ENCODE measurements at regions not wholly inside any gene's neighbourhood (a gene's known extent, or its start where the extent isn't known, plus 50 kb on each side); places are given as distances from the start of the nearest gene placed in this dataset.

DNA sequence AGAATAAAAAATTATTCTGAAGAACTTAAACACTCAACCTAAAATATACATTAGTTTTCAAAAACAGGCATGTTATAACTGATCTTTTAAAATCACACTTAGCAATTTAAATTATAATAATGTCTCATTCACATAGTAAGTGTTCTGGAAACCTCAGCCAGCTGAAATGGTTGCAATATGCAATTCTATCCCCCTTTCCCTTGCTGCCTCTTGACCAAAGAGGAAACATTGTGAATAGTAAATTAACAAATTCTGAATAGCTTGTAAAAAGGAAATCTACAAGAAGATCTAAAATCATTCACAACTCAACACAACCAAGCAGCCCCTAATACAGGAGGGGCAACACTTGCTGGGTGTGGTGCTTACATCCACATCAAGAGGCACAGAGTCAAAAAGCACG, 431.9 kb downstream of the BCAT1 start:
- H2BK5ac ChIP-seq (ENCODE audit: low read depth, low read length, poor library complexity), result no peak overlapping the region
- H3K79me1 ChIP-seq (ENCODE audit: low read length), result no peaks in the 10 kb centered on the region
- no peak overlapping the region for H2BK120ac ChIP-seq (ENCODE audit: insufficient read depth, low read length, poor library complexity)
- H4K91ac ChIP-seq (ENCODE audit: low read depth, low read length), result no peak overlapping the region
- DNase-seq, result no peak
- no peak overlapping the region for H3K9ac ChIP-seq (ENCODE audit: low read length)
- H3K27ac ChIP-seq (ENCODE audit: low read depth, low read length), result no peak overlapping the region
- no peak overlapping the region for H4K8ac ChIP-seq (ENCODE audit: low read depth, low read length)
- H3K23ac ChIP-seq (ENCODE audit: low read length), result no peak overlapping the region
- H3K4ac ChIP-seq (ENCODE audit: low read depth, low read length), result no peak overlapping the region
- H3K9me3 ChIP-seq (ENCODE audit: insufficient read depth, low read depth, low read length), result no peaks in the 10 kb centered on the region
- no peak overlapping the region for H4K12ac ChIP-seq (ENCODE audit: low read depth, low read length)
- H2AFZ ChIP-seq (ENCODE audit: insufficient read depth, low read length, poor library complexity), result no peak overlapping the region
- H3K4me1 ChIP-seq (ENCODE audit: control insufficient read depth in 1 of 2, insufficient read depth in 2 of 2, low read length in 2 of 2), result no peaks in the 10 kb centered on the region
- H3K18ac ChIP-seq (ENCODE audit: low read length), result no peak overlapping the region
- no peaks in the 10 kb centered on the region for H3K79me2 ChIP-seq (ENCODE audit: control insufficient read depth, insufficient read depth, low read length, poor library complexity)
- H2BK12ac ChIP-seq (ENCODE audit: low read length), result no peak overlapping the region
- no peak overlapping the region for H2AK5ac ChIP-seq (ENCODE audit: low read length)
- no peak overlapping the region for H3K4me2 ChIP-seq (ENCODE audit: low read length)
- no peak overlapping the region for H3K14ac ChIP-seq (ENCODE audit: low read length)
- no peaks in the 10 kb centered on the region for H3K36me3 ChIP-seq (ENCODE audit: control insufficient read depth in 1 of 2, insufficient read depth in 2 of 2, low read length in 2 of 2)
- H3K4me3 ChIP-seq (ENCODE audit: low read depth, low read length), result no peak overlapping the region
- no peaks in the 10 kb centered on the region for H3K27me3 ChIP-seq (ENCODE audit: insufficient read depth, low read length)
- no CpG with 5 or more reads among the region's 1 CpG for WGBS (ENCODE audit: extremely low coverage, insufficient coverage, insufficient read length)

DNA sequence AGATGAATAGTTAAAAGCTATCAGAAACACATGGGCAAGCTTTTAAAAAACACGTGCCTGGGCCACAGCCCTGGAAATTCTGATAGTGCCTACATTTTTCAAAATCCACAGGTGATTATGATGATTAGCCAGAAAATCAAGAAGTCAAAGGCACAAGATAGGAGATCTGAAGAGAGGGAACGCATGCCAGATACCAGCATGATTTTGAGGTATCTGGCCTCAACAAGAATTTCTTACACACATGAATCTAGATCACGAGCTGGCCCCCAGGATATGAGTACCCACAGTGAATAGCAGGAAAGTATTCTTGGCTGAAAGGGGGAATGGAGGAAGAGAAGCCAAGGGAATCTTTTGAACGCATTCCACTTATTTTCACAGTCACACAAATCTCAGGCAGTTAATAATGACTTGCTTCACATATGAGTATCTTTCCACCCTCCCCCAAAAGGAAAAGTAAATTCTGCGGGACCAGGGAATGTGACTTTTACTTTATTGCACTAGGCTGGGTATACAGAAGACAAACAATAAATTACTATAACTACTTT, 438.2 kb downstream of the BCAT1 start:
- Histone ChIP-seq H3K9ac (ENCODE audit: low read length) (no peak overlapping the region), H3K4me2 (ENCODE audit: low read length) (no peak overlapping the region), H2AFZ (ENCODE audit: insufficient read depth, low read length, poor library complexity) (no peak overlapping the region), H4K8ac (ENCODE audit: low read depth, low read length) (no peak overlapping the region), H3K4me3 (ENCODE audit: low read depth, low read length) (no peak overlapping the region), H2BK12ac (ENCODE audit: low read length) (no peak overlapping the region), H3K27ac (ENCODE audit: low read depth, low read length) (no peak overlapping the region), H3K27me3 (ENCODE audit: insufficient read depth, low read length) (no peaks in the 10 kb centered on the region), H2BK5ac (ENCODE audit: low read depth, low read length, poor library complexity) (no peak overlapping the region), H3K79me2 (ENCODE audit: control insufficient read depth, insufficient read depth, low read length, poor library complexity) (no peaks in the 10 kb centered on the region), H2BK120ac (ENCODE audit: insufficient read depth, low read length, poor library complexity) (no peak overlapping the region), H3K14ac (ENCODE audit: low read length) (no peak overlapping the region), H3K4me1 (ENCODE audit: control insufficient read depth in 1 of 2, insufficient read depth in 2 of 2, low read length in 2 of 2) (no peaks in the 10 kb centered on the region), H2AK5ac (ENCODE audit: low read length) (no peak overlapping the region), H4K12ac (ENCODE audit: low read depth, low read length) (no peak overlapping the region), H3K36me3 (ENCODE audit: control insufficient read depth in 1 of 2, insufficient read depth in 2 of 2, low read length in 2 of 2) (no peaks in the 10 kb centered on the region), H3K9me3 (ENCODE audit: insufficient read depth, low read depth, low read length) (no peaks in the 10 kb centered on the region), H3K79me1 (ENCODE audit: low read length) (no peaks in the 10 kb centered on the region), H4K91ac (ENCODE audit: low read depth, low read length) (no peak overlapping the region), H3K18ac (ENCODE audit: low read length) (no peak overlapping the region), H3K4ac (ENCODE audit: low read depth, low read length) (no peak overlapping the region), H3K23ac (ENCODE audit: low read length) (no peak overlapping the region)
- whole genome bisulfite sequencing (ENCODE audit: extremely low coverage, insufficient coverage, insufficient read length), result no CpG with 5 or more reads among the region's 5 CpGs
- DNase-seq, result peak; percentile 86 to 96

DNA sequence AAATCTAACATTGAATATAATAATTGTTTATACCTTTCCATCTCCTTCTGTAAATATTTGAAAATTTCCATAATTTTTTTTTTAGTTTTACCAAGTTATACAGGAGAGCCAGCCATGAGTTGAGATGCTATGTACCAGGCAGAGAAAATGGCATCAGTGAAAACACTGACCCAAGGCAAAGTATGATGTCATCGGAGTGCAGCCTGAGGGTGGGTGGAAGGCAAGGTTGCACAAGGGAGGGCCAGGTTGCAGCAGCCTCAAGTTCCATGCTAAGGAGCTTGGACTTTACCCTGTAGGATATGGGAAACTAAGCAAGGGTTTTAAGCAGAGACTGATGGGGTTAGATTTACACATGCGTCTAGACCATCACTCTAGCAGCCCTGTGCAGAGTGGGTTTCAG, 441.1 kb downstream of the BCAT1 start:
- Histone ChIP-seq H2AFZ (ENCODE audit: insufficient read depth, low read length, poor library complexity) (no peak overlapping the region), H3K36me3 (ENCODE audit: control insufficient read depth in 1 of 2, insufficient read depth in 2 of 2, low read length in 2 of 2) (no peaks in the 10 kb centered on the region), H3K18ac (ENCODE audit: low read length) (no peak overlapping the region), H2BK5ac (ENCODE audit: low read depth, low read length, poor library complexity) (no peak overlapping the region), H3K14ac (ENCODE audit: low read length) (no peak overlapping the region), H3K9ac (ENCODE audit: low read length) (no peak overlapping the region), H3K27ac (ENCODE audit: low read depth, low read length) (no peak overlapping the region), H3K4me2 (ENCODE audit: low read length) (no peak overlapping the region), H2BK12ac (ENCODE audit: low read length) (no peak overlapping the region), H4K12ac (ENCODE audit: low read depth, low read length) (no peak overlapping the region), H3K23ac (ENCODE audit: low read length) (no peak overlapping the region), H3K4me1 (ENCODE audit: control insufficient read depth in 1 of 2, insufficient read depth in 2 of 2, low read length in 2 of 2) (no peaks in the 10 kb centered on the region), H2AK5ac (ENCODE audit: low read length) (no peak overlapping the region), H3K9me3 (ENCODE audit: insufficient read depth, low read depth, low read length) (no peaks in the 10 kb centered on the region), H3K79me1 (ENCODE audit: low read length) (no peaks in the 10 kb centered on the region), H3K4ac (ENCODE audit: low read depth, low read length) (no peak overlapping the region), H4K8ac (ENCODE audit: low read depth, low read length) (no peak overlapping the region), H2BK120ac (ENCODE audit: insufficient read depth, low read length, poor library complexity) (no peak overlapping the region), H3K4me3 (ENCODE audit: low read depth, low read length) (no peak overlapping the region), H4K91ac (ENCODE audit: low read depth, low read length) (no peak overlapping the region), H3K79me2 (ENCODE audit: control insufficient read depth, insufficient read depth, low read length, poor library complexity) (no peaks in the 10 kb centered on the region), H3K27me3 (ENCODE audit: insufficient read depth, low read length) (no peaks in the 10 kb centered on the region)
- WGBS (ENCODE audit: extremely low coverage, insufficient coverage, insufficient read length), result no CpG with 5 or more reads among the region's 2 CpGs
- DNase-seq, result peak; percentile 65 to 87

DNA sequence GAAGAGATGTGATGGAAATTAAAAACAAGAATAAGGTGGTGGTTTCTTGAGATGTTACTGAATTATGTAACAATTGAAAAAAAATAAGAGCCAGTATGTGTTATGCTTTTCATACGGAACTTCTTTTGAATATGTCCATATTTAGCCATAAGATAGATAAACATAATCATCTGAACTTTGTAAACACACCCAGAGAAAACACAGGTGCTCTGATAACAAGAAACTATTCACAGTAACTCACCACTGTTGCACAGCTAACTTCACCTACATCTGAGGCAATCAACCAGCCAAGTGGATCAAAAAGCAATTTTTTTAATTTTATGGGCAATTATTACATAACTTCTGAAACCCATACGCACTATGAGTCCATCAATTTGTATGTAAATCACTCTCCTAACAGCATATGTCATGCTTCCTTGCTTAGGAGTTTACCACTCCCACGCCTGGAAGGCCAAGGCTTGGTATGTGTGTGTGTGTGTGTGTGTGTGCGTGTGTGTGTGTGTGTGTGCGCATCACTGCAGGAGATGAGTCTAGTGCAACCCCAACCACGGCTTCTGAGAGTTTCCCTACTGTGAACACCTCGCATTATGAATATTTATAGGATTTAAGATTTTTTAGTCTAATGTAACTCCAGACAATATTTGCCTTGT, 443.4 kb downstream of the BCAT1 start:
- no peak overlapping the region for H3K4ac ChIP-seq (ENCODE audit: low read depth, low read length)
- DNase-seq, result no peak

More for the DNA sequence above, 443.4 kb downstream of the BCAT1 start:
- Histone ChIP-seq H3K27me3 (ENCODE audit: insufficient read depth, low read length) (no peaks in the 10 kb centered on the region), H4K8ac (ENCODE audit: low read depth, low read length) (no peak overlapping the region), H3K4me1 (ENCODE audit: control insufficient read depth in 1 of 2, insufficient read depth in 2 of 2, low read length in 2 of 2) (no peaks in the 10 kb centered on the region), H3K79me1 (ENCODE audit: low read length) (no peaks in the 10 kb centered on the region), H3K79me2 (ENCODE audit: control insufficient read depth, insufficient read depth, low read length, poor library complexity) (no peaks in the 10 kb centered on the region), H4K91ac (ENCODE audit: low read depth, low read length) (no peak overlapping the region), H3K14ac (ENCODE audit: low read length) (no peak overlapping the region), H3K36me3 (ENCODE audit: control insufficient read depth in 1 of 2, insufficient read depth in 2 of 2, low read length in 2 of 2) (no peaks in the 10 kb centered on the region), H3K4me2 (ENCODE audit: low read length) (no peak overlapping the region), H2BK5ac (ENCODE audit: low read depth, low read length, poor library complexity) (no peak overlapping the region), H4K12ac (ENCODE audit: low read depth, low read length) (no peak overlapping the region), H2BK12ac (ENCODE audit: low read length) (no peak overlapping the region), H3K27ac (ENCODE audit: low read depth, low read length) (no peak overlapping the region), H3K18ac (ENCODE audit: low read length) (no peak overlapping the region), H2BK120ac (ENCODE audit: insufficient read depth, low read length, poor library complexity) (no peak overlapping the region), H3K9me3 (ENCODE audit: insufficient read depth, low read depth, low read length) (no peaks in the 10 kb centered on the region), H3K4me3 (ENCODE audit: low read depth, low read length) (no peak overlapping the region), H3K9ac (ENCODE audit: low read length) (no peak overlapping the region), H3K23ac (ENCODE audit: low read length) (no peak overlapping the region), H2AK5ac (ENCODE audit: low read length) (no peak overlapping the region), H2AFZ (ENCODE audit: insufficient read depth, low read length, poor library complexity) (no peak overlapping the region)
- no CpG with 5 or more reads among the region's 7 CpGs for WGBS (ENCODE audit: extremely low coverage, insufficient coverage, insufficient read length)

Data from trophoblast cell (in vitro differentiated cells and primary cell).